Liver (tissue), 8 donors: ENCODE measurements at regions not wholly inside any gene's neighbourhood (a gene's known extent, or its start where the extent isn't known, plus 50 kb on each side); places are given as distances from the start of the nearest gene placed in this dataset.
"Not testable (repeated sequence)": the region's sequence is repeated elsewhere in the genome, so short reads cannot be mapped to it uniquely, and the experiment has no call there.

Experiments
- DNase-seq: peaks from one replicate; pipeline ENCODE4 v3.0.0-alpha.2; 2017; ENCODE audit warnings: low spot score
- H3K27ac ChIP-seq, 2 donors: one replicate each; pipeline ENCODE4 v1.7.0; 2013; ENCODE audit warnings: inconsistent platforms in 2 of 2, low read length in 2 of 2, control low read depth in 1 of 2, low read depth in 1 of 2, mild to moderate bottlenecking in 1 of 2
- H3K27me3 ChIP-seq, 4 donors: one replicate each; pipeline versions ENCODE4 v1.6.1 to v1.7.0; 2013; ENCODE audit warnings: low read length in 3 of 4, inconsistent platforms in 1 of 4, mild to moderate bottlenecking in 1 of 4, moderate library complexity in 1 of 4; ENCODE audit not compliant: control insufficient read depth in 4 of 4, insufficient read depth in 4 of 4
- H3K36me3 ChIP-seq, 4 donors: one replicate each; pipeline versions ENCODE4 v1.6.1 to v1.7.0; 2013; ENCODE audit warnings: low read length in 3 of 4, mild to moderate bottlenecking in 3 of 4, low read depth in 1 of 4, moderate library complexity in 1 of 4; ENCODE audit not compliant: control insufficient read depth in 4 of 4, insufficient read depth in 3 of 4
- H3K4me1 ChIP-seq, 4 donors: one replicate each; pipeline versions ENCODE4 v1.6.1 to v1.7.0; 2013; ENCODE audit warnings: low read length in 3 of 4, mild to moderate bottlenecking in 3 of 4, moderate library complexity in 1 of 4; ENCODE audit not compliant: control insufficient read depth in 4 of 4, insufficient read depth in 4 of 4
- H3K4me3 ChIP-seq, 3 donors: one replicate each; pipeline versions ENCODE4 v1.6.1 to v1.7.0; 2013; ENCODE audit warnings: low read length in 3 of 3, control low read depth in 1 of 3, low read depth in 1 of 3, mild to moderate bottlenecking in 1 of 3
- H3K9ac ChIP-seq, 2 donors: one replicate each; pipeline ENCODE4 v1.7.0; 2013; ENCODE audit warnings: low read length in 2 of 2, mild to moderate bottlenecking in 2 of 2, moderate library complexity in 2 of 2, control low read depth in 1 of 2, low read depth in 1 of 2
- H3K9me3 ChIP-seq, 4 donors: one replicate each; pipeline versions ENCODE4 v1.6.1 to v1.7.0; 2013; ENCODE audit warnings: low read length in 3 of 4; ENCODE audit not compliant: control insufficient read depth in 4 of 4
- EGR1 ChIP-seq, 2 donors: IDR thresholded peaks; 2 replicates each; pipeline ENCODE4 v1.6.1; 2016 to 2018; ENCODE audit warnings: antibody characterized with exemption in 2 of 2, low read depth in 2 of 2
- FOXA1 ChIP-seq: IDR thresholded peaks from 2 replicates; pipeline ENCODE4 v1.6.1; 2016; ENCODE audit warnings: antibody characterized with exemption
- HNF4A ChIP-seq, 2 donors: conservative IDR thresholded peaks; 2 replicates each; pipeline ENCODE4 v1.6.1; 2016; ENCODE audit warnings: antibody characterized with exemption in 2 of 2, mild to moderate bottlenecking in 2 of 2
- HNF4G ChIP-seq: IDR thresholded peaks from 2 replicates; pipeline ENCODE4 v1.6.1; 2016; ENCODE audit warnings: antibody characterized with exemption
- JUND ChIP-seq, 2 donors: IDR thresholded peaks; 2 replicates each; pipeline ENCODE4 v1.6.1; 2016; ENCODE audit warnings: antibody characterized with exemption in 2 of 2
- RAD21 ChIP-seq, 2 donors: IDR thresholded peaks; 2 replicates each; pipeline ENCODE4 v1.6.1; 2016; ENCODE audit warnings: antibody characterized with exemption in 2 of 2, mild to moderate bottlenecking in 2 of 2
- TAF1 ChIP-seq: conservative IDR thresholded peaks from 2 replicates; pipeline ENCODE4 v1.6.1; 2016; ENCODE audit warnings: antibody characterized with exemption, mild to moderate bottlenecking
- YY1 ChIP-seq: IDR thresholded peaks from 2 replicates; pipeline ENCODE4 v1.6.1; 2016; ENCODE audit warnings: antibody characterized with exemption, mild to moderate bottlenecking
- WGBS: extraction: QIAGEN DNeasy Blood & Tissue Kit; methylation state at CpG from one replicate; pipeline ENCODE4 v1.1.7; 2013; 5-methylcytosine and 5-hydroxymethylcytosine counted together
- TF ChIP-seq, protein P1 (sequence below): fragments of 150-350 bp; IDR thresholded peaks from 2 replicates; pipeline ENCODE4 v1.5.1; 2017; ENCODE audit warnings: improper control_type of control experiment, low read depth, low read length; ENCODE audit not compliant: missing input control
- TF ChIP-seq, protein P2 (sequence below): IDR thresholded peaks from 2 replicates; pipeline ENCODE4 v1.6.1; 2016; ENCODE audit warnings: antibody characterized with exemption
- TF ChIP-seq, protein P3 (sequence below): IDR thresholded peaks from 2 replicates; pipeline ENCODE4 v1.6.1; 2016; ENCODE audit warnings: antibody characterized with exemption, mild to moderate bottlenecking
- TF ChIP-seq, protein P4 (sequence below): IDR thresholded peaks from 2 replicates; pipeline ENCODE4 v1.6.1; 2016; ENCODE audit warnings: antibody characterized with exemption
- donor health status: healthy.
- donor health status: healthy.
- donor health status: healthy.
- donor health status: healthy.
- donor health status: healthy.

DNA sequence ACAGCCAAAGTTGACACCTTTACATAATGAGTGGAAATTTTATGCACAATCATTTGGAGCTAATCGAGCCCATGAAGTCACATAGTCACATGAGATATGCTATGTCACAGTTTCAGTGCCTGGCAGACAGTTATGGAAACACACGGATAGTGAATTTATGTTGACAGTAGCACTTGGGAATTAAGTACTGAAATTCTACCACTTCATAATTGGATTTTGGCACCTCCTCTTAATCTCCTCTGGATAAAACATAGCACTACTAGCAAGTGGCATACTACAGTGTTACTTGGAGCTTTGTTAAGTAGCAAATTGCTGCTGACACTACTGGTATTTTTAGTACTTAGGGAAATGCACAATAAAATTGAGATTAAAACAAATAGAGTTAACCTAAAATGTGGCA lies 1679.4 kb downstream of the OTOL1 start:
- Histone ChIP-seq H3K4me1 (no peaks in the 10 kb centered on the region), H3K4me3 (no peak overlapping the region), H3K27ac (no peak overlapping the region), H3K27me3 (no peaks in the 10 kb centered on the region), H3K36me3 (no peaks in the 10 kb centered on the region), H3K9ac (no peak overlapping the region), H3K9me3 (no peaks in the 10 kb centered on the region)
- WGBS: 62% methylated on average over 2 of the region's 2 CpGs
- no peak for DNase-seq
- TF ChIP-seq HNF4A (conservative IDR thresholded peaks at IDR 0.05) (no peak), EGR1 (IDR thresholded peaks at IDR 0.05; ENCODE audit: low read depth in 2 of 2) (no peak), RAD21 (IDR thresholded peaks at IDR 0.05) (no peak), FOXA1 (no peak), YY1 (no peak), JUND (IDR thresholded peaks at IDR 0.05) (no peak)
- TF ChIP-seq, protein P1, sequence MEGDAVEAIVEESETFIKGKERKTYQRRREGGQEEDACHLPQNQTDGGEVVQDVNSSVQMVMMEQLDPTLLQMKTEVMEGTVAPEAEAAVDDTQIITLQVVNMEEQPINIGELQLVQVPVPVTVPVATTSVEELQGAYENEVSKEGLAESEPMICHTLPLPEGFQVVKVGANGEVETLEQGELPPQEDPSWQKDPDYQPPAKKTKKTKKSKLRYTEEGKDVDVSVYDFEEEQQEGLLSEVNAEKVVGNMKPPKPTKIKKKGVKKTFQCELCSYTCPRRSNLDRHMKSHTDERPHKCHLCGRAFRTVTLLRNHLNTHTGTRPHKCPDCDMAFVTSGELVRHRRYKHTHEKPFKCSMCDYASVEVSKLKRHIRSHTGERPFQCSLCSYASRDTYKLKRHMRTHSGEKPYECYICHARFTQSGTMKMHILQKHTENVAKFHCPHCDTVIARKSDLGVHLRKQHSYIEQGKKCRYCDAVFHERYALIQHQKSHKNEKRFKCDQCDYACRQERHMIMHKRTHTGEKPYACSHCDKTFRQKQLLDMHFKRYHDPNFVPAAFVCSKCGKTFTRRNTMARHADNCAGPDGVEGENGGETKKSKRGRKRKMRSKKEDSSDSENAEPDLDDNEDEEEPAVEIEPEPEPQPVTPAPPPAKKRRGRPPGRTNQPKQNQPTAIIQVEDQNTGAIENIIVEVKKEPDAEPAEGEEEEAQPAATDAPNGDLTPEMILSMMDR: no peak
- TF ChIP-seq, protein P2, sequence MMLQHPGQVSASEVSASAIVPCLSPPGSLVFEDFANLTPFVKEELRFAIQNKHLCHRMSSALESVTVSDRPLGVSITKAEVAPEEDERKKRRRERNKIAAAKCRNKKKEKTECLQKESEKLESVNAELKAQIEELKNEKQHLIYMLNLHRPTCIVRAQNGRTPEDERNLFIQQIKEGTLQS: no peak
- TF ChIP-seq, protein P3, sequence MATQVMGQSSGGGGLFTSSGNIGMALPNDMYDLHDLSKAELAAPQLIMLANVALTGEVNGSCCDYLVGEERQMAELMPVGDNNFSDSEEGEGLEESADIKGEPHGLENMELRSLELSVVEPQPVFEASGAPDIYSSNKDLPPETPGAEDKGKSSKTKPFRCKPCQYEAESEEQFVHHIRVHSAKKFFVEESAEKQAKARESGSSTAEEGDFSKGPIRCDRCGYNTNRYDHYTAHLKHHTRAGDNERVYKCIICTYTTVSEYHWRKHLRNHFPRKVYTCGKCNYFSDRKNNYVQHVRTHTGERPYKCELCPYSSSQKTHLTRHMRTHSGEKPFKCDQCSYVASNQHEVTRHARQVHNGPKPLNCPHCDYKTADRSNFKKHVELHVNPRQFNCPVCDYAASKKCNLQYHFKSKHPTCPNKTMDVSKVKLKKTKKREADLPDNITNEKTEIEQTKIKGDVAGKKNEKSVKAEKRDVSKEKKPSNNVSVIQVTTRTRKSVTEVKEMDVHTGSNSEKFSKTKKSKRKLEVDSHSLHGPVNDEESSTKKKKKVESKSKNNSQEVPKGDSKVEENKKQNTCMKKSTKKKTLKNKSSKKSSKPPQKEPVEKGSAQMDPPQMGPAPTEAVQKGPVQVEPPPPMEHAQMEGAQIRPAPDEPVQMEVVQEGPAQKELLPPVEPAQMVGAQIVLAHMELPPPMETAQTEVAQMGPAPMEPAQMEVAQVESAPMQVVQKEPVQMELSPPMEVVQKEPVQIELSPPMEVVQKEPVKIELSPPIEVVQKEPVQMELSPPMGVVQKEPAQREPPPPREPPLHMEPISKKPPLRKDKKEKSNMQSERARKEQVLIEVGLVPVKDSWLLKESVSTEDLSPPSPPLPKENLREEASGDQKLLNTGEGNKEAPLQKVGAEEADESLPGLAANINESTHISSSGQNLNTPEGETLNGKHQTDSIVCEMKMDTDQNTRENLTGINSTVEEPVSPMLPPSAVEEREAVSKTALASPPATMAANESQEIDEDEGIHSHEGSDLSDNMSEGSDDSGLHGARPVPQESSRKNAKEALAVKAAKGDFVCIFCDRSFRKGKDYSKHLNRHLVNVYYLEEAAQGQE: no peak

DNA sequence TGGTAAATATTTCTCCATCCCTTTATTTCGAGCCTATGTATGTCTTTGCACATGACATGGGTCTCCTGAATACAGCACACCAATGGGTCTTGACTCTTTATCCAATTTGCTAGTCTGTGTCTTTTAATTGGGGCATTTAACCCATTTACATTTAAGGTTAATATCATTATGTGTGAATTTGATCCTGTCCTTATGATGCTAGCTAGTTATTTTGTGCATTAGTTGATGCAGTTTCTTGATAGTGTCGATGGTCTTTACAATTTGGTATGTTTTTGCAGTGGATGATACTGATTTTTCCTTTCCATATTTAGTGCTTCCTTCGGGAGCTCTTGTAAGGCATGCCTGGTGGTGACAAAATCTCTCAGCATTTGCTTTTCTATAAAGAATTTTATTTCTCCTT lies 1675.9 kb downstream of the OTOL1 start:
- H3K9me3 ChIP-seq: not testable (repeated sequence)

DNA sequence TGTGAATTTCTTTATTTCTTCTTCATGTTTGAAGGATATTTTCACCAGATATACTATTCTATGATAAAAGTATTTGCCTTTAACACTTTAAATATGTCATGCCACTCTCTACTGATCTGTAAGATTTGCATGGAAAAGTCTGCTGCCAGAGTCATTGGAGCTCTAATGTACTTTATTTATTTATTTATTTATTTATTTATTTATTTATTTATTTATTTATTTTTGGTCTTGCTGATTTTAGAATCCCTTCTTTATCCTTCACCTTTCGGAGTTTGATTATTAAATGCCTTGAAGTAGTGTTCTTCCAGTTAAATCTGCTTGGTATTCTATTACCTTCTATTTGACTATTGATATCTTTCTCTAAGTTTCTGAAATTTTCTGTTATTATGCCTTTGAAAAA lies 1669.6 kb downstream of the OTOL1 start:
- Histone ChIP-seq H3K9me3 (peaks cover 0 to 5% (median 0%) of the 10 kb centered on the region in 4 donors), H3K27ac (no peak overlapping the region), H3K9ac (no peak overlapping the region), H3K4me1 (no peaks in the 10 kb centered on the region), H3K36me3 (no peaks in the 10 kb centered on the region), H3K4me3 (no peak overlapping the region), H3K27me3 (no peaks in the 10 kb centered on the region)
- TF ChIP-seq HNF4G (no peak), HNF4A (conservative IDR thresholded peaks at IDR 0.05) (no peak), JUND (IDR thresholded peaks at IDR 0.05) (no peak), EGR1 (IDR thresholded peaks at IDR 0.05; ENCODE audit: low read depth in 2 of 2) (no peak), TAF1 (no peak), YY1 (no peak)
- TF ChIP-seq, protein P3: no peak
- TF ChIP-seq, protein P1: no peak
- TF ChIP-seq, protein P4, sequence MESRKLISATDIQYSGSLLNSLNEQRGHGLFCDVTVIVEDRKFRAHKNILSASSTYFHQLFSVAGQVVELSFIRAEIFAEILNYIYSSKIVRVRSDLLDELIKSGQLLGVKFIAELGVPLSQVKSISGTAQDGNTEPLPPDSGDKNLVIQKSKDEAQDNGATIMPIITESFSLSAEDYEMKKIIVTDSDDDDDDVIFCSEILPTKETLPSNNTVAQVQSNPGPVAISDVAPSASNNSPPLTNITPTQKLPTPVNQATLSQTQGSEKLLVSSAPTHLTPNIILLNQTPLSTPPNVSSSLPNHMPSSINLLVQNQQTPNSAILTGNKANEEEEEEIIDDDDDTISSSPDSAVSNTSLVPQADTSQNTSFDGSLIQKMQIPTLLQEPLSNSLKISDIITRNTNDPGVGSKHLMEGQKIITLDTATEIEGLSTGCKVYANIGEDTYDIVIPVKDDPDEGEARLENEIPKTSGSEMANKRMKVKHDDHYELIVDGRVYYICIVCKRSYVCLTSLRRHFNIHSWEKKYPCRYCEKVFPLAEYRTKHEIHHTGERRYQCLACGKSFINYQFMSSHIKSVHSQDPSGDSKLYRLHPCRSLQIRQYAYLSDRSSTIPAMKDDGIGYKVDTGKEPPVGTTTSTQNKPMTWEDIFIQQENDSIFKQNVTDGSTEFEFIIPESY: no peak
- 57% methylated on average over 1 of the region's 1 CpG for WGBS
- DNase-seq: no peak

More for the DNA sequence above, 1675.9 kb downstream of the OTOL1 start:
- not testable (repeated sequence) for H3K27me3 ChIP-seq, DNase-seq, H3K4me1 ChIP-seq, H3K27ac ChIP-seq, H3K4me3 ChIP-seq, H3K36me3 ChIP-seq, H3K9ac ChIP-seq
- 56% methylated on average over 3 of the region's 3 CpGs for WGBS
